IPS-18a (cell line): ENCODE measurements at regions not wholly inside any gene's neighbourhood (a gene's known extent, or its start where the extent isn't known, plus 50 kb on each side); places are given as distances from the start of the nearest gene placed in this dataset.

Experiments
- H3K27ac ChIP-seq: one replicate; pipeline ENCODE4 v1.5.1; 2013; ENCODE audit warnings: low read length
- H3K27me3 ChIP-seq: one replicate; pipeline ENCODE4 v1.6.1; 2013; ENCODE audit warnings: mild to moderate bottlenecking, low read length; ENCODE audit not compliant: control insufficient read depth, insufficient read depth
- H3K36me3 ChIP-seq: one replicate; pipeline ENCODE4 v1.6.1; 2013; ENCODE audit warnings: low read depth, low read length; ENCODE audit not compliant: control insufficient read depth
- H3K4me1 ChIP-seq: one replicate; pipeline ENCODE4 v1.6.1; 2013; ENCODE audit warnings: low read depth, low read length; ENCODE audit not compliant: control insufficient read depth
- H3K4me3 ChIP-seq: one replicate; pipeline ENCODE4 v1.5.1; 2013; ENCODE audit warnings: low read length
- H3K9ac ChIP-seq: one replicate; pipeline ENCODE4 v1.6.1; 2013; ENCODE audit warnings: mild to moderate bottlenecking, low read length, moderate library complexity
- H3K9me3 ChIP-seq: one replicate; pipeline ENCODE4 v1.6.1; 2013; ENCODE audit warnings: low read depth, low read length; ENCODE audit not compliant: control insufficient read depth

DNA sequence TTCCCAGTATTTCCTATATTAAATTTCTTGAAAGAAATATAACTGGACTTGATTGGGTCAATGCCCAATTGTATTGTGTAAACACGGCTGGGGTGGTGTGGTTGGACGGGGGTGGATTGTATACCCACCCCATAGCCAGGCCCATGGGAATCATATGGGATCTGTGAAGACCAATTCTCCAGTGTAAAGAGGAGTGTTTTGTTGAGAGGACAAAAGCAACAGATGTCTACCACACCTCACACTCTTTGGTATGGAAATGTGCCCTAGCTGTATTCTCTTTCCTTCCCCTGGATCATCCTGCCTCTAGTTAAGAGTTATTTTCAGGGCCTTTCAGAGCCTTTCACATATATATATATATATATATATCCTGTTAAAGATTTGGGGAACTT, 57.5 kb upstream of the TGIF1 start:
- Histone ChIP-seq H3K4me1 (peaks cover 4% of the 10 kb centered on the region), H3K9me3 (no peaks in the 10 kb centered on the region), H3K27me3 (no peaks in the 10 kb centered on the region), H3K4me3 (no peak overlapping the region), H3K27ac (no peak overlapping the region), H3K9ac (no peak overlapping the region), H3K36me3 (no peaks in the 10 kb centered on the region)

DNA sequence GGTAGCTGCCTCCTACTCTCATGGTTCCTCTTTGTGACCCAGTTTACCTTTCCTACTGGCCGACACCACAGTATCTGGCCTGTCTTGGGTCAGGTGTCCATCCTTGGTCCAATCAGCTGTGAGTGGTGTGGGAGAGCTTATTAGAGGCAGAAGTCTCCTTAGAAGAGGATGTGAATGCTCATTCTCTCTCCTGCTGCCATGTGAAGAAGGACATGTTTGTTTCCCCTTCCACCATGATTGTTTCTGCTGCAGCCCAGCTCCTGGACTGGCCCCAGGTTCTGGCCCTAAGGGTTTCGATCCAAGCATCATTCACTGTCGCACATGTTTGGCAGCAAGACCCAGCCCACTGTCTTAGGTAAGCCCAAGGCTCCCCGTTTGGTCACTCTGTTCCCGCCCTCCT, 55.3 kb upstream of the TGIF1 start:
- Histone ChIP-seq H3K9me3 (no peaks in the 10 kb centered on the region), H3K4me3 (no peak overlapping the region), H3K27ac (no peak overlapping the region), H3K36me3 (no peaks in the 10 kb centered on the region), H3K27me3 (no peaks in the 10 kb centered on the region), H3K4me1 (peaks cover 4% of the 10 kb centered on the region), H3K9ac (no peak overlapping the region)

DNA sequence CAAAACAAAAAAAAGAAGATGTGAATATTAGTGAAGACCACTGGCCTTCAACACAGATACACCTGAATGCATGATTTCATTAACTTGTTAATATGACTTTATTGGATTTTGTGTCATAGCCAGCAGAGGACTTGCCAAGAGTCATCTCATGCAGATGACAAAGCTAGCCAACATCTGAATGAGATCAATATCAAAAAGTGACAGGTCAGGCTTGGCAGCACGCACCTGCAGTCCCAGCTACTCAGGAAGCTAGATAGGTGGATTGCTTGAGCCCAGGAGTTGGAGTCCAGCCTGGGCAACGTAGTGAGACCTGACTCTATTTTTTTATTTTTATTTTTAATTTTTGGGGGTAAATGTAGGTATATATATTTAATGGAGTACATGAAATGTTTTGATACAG, 54.5 kb upstream of the TGIF1 start:
- Histone ChIP-seq H3K27me3 (no peaks in the 10 kb centered on the region), H3K9ac (no peak overlapping the region), H3K36me3 (no peaks in the 10 kb centered on the region), H3K27ac (no peak overlapping the region), H3K4me3 (no peak overlapping the region), H3K9me3 (no peaks in the 10 kb centered on the region), H3K4me1 (peaks cover 4% of the 10 kb centered on the region)

DNA sequence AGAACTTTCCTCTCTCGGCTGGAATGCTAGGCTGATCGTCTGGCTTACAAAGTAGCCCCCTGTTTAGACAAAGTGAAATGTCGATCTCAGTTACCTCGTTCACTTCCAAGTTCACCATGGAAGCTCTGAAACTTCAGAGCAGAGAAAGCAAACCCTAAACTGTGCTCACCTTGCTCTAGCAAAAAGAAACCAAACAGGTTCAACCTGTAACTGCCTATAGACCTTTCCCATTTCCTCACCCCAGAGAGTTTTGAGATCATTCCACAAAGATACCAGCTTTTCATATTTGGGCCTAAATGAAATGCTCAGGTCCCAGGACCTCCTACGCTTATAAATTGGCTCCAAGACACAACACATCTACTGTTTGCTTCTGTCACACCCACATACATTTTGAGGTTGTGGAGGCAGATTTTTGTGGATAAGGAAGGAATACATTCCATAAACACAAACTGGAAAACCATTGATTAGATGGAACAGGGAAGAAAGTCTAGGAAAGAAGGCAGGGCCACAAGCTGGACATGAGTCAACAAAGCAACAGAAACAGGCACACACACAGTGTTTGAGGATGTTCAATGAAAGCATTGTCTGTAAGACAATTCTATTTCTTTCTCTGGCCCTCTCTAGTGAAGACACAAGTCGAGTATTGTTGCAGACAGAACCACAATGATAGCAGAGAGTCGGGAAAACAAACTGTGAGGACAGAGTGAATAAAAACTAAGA, 52.8 kb upstream of the TGIF1 start:
- no peak overlapping the region for H3K4me3 ChIP-seq
- peaks cover 4% of the 10 kb centered on the region for H3K4me1 ChIP-seq
- no peak overlapping the region for H3K9ac ChIP-seq
- no peaks in the 10 kb centered on the region for H3K9me3 ChIP-seq
- no peaks in the 10 kb centered on the region for H3K36me3 ChIP-seq
- no peaks in the 10 kb centered on the region for H3K27me3 ChIP-seq
- no peak overlapping the region for H3K27ac ChIP-seq

DNA sequence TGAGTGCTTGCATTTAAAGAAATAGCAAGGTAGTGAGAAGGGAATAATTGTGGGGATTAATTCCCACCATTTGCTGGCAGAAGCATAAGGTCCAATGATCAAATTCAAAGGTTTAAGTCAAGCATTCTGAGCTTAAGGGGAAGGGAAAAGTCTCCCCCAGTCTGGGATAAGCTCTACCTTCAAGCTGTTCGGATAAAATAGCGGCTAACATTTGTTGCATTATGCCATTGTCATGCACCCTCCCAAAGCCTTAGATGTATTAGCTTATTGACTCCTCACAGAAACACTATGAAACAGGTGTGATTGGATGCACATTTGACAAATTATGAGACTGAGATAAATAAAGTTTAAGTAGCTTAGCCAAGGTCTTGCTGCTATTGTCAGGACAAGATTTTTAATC, 52.2 kb upstream of the TGIF1 start:
- Histone ChIP-seq H3K4me1 (peaks cover 3% of the 10 kb centered on the region), H3K9me3 (no peaks in the 10 kb centered on the region), H3K4me3 (no peak overlapping the region), H3K27ac (no peak overlapping the region), H3K36me3 (no peaks in the 10 kb centered on the region), H3K27me3 (no peaks in the 10 kb centered on the region), H3K9ac (no peak overlapping the region)
